ENCODE measurements at regions not wholly inside any gene's neighbourhood (a gene's known extent, or its start where the extent isn't known, plus 50 kb on each side); places are given as distances from the start of the nearest gene placed in this dataset.
"Not testable (repeated sequence)": the region's sequence is repeated elsewhere in the genome, so short reads cannot be mapped to it uniquely, and the experiment has no call there.

DNA sequence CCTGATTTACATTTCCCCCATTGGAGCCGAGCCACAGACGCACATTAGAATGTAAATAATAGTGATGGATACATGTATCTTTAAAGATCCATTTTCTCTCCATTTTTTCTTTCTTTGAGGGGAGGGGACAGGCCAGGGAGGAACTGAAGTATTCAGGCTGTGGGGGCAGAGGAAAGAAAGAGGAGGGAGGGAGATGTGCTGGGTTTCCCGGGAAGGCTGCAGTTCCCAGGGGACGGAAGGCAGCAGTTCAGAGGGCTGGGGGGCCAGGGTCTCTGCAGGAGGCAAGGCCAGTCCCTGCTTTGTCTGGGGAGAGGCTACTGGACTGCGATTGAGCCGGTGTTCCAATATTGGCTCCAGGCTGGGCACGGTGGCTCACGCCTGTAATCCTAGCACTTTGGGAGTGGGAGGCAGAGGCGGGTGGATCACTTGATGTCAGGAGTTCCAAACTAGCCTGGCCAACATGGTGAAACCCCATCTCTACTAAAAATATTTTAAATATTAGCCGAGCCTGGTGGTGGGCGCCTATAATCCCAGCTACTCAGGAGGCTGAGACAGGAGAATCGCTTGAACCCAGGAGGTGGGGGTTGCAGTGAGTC, 94.2 kb upstream of the LHX1 start:
- intact Hi-C loops (cut with micrococcal nuclease): no loop called here

- intact Hi-C loops (cut with micrococcal nuclease): no loop called here
These were observed 93.3 kb upstream of the LHX1 start for GRCh38 chr17:36844013-36844412.

GRCh38 chr17:36844601-36845000, 92.7 kb upstream of the LHX1 start:
- intact Hi-C loops (cut with micrococcal nuclease): no loop called here

- intact Hi-C loops (cut with micrococcal nuclease): no loop called here
These were observed 91.4 kb upstream of the LHX1 start for GRCh38 chr17:36845916-36846315.

- intact Hi-C loops (cut with micrococcal nuclease): no loop called here
These were observed 90.6 kb upstream of the LHX1 start for GRCh38 chr17:36846410-36847292.

- intact Hi-C loops (cut with micrococcal nuclease): no loop called here
These were observed 89.0 kb upstream of the LHX1 start for GRCh38 chr17:36848008-36848902.

GRCh38 chr17:36849020-36849419, 88.3 kb upstream of the LHX1 start:
- intact Hi-C loops (cut with micrococcal nuclease): not testable (repeated sequence)

- intact Hi-C loops (cut with micrococcal nuclease): no loop called here
These were observed 87.4 kb upstream of the LHX1 start for GRCh38 chr17:36849871-36850348.

- intact Hi-C loops (cut with micrococcal nuclease): no loop called here
These were observed 86.5 kb upstream of the LHX1 start for GRCh38 chr17:36850790-36851189.

DNA sequence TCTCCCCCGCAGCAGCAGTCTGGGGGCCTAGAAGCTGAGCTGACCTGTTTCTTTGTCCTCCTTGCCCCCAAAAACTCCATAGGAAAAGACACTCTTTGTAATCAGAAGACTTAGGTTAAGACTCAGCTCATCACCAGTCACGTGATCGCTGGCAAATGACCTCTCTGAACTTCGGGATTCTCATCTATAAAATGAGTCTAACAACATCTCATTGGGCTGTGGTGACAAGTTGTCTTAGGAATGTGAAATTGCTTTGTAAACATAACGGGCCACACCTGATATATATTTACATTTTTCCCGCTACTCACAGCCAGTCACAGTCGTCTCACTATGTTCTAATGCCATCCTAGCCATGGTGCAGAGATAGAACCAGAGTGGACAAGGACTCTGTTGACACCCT, 86.0 kb upstream of the LHX1 start:
- intact Hi-C loops (cut with micrococcal nuclease): no loop called here

- intact Hi-C loops (cut with micrococcal nuclease): not testable (repeated sequence)
These were observed 84.8 kb upstream of the LHX1 start for GRCh38 chr17:36852478-36852877.

DNA sequence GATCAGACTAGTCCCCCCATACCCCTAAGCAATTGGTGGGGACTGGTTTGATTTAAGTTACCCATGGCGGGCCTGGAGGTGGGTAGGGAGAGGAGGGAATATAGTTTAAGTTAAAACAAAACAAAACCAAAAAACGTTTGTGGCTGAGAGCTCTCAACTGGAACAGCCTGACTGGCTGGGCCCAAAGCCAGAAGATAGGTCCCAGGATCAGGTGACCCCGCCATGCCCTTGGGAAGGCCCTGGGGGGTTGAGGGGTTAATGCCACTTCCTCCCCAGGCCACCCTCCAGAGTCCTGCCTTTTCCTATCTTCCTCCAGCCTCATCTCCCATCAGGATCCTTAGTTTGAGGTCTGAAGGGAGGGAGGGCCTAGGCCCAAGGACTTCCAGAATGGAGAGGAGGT, 82.3 kb upstream of the LHX1 start:
- intact Hi-C loops (cut with micrococcal nuclease): no loop called here

DNA sequence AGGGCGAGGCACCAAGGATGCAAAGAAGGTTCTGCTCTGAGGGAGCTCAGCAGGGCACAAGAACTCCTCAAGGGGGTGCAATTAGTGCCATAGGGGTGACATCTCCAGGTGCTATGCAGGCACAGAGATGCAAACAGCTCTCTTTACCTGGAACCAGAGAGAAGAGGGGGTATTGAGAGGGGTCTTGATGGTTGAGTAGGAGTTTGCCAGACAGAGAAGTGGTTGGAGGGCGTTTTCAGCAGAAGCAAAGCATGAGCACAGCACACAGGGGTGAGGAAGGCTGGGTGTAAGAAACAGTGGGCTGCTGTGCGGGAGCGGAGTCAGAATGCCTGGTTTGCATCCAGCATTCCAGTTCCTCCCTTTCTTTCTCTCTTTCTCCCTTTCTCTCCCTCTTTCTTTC, 81.8 kb upstream of the LHX1 start:
- intact Hi-C loops (cut with micrococcal nuclease): no loop called here

DNA sequence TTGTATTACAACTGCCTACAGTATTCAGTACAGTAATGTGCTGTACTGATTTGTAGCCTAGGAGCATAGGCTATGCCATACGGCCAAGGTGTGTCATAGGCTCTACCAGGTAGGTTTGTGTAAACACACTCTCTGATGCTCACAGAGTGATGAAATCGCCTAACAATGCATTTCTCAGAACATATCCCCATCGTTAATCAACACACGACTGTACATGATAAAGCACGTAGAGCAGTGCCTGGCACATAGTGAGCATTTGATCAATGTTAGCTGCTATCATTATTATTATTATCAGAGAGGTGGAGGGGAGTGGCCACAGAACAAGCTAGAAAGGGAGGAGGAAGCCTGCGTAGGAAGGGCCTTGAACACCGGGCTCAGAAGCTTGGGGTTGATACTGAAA, 81.1 kb upstream of the LHX1 start:
- intact Hi-C loops (cut with micrococcal nuclease): no loop called here

GRCh38 chr17:36856903-36857381, 80.3 kb upstream of the LHX1 start:
- intact Hi-C loops (cut with micrococcal nuclease): no loop called here

DNA sequence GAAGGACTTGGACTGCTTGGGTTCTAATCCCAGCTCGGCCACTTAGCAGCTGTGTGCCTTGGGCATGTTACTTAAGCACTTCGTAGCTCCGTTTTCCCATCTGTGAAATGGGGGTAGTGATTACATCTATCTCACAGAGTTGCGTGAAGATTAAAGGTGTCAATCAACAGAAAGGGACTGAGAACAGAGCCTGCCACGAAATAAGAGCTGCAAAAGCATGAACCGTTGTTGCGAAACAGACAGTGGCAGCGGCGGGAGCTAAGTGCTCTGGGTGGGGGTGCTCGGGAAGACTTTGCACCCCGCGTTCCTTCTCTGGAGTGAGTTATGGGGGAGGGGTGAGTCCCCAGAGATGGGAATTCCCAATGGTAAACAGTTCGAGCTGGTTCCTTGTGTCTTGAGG, 79.6 kb upstream of the LHX1 start:
- intact Hi-C loops (cut with micrococcal nuclease): no loop called here

DNA sequence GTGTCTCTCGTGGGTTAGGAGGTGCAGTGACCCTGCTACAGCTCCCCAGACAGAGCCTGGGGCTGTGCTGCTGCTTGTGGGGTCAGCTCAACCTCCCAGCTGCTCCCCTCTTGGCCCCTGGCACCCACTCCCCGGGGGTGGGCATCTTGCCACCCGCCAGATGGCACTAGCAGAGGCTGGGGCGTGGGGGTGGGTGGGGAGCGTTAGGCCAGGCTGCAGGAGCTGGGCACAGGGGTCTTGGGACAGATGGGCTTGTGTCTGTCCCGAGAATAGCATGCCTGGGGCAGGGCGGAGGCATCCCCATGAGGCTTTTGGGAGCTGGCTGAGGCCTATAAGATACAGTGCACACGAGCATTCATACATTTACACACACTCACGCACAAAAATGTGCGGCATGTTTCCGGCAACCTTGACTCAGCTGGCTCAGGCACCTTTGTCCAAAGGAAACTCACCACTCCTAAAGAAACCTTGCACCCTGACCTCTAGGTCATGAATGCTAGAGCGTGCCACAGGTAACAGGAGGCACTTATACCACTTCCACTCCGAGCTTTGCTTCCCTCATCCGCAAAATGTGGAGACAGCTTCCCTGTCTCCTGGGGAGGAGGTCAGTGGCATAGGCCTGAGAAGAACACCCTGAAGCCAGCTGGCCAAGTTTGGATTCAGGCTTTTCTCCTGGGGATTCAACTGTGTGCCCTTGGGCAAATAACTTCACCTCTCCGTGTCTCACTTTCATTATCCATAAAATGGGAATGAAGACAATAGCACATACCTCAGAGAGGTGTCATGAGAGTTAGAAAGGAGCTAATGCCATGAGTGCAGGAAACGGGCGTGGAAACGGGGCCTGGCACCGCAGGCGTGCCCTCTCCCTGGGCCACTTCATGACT, 78.9 kb upstream of the LHX1 start:
- intact Hi-C loops (cut with micrococcal nuclease): no loop called here

- intact Hi-C loops (cut with micrococcal nuclease): no loop called here
These were observed 78.3 kb upstream of the LHX1 start for GRCh38 chr17:36859003-36859300.

DNA sequence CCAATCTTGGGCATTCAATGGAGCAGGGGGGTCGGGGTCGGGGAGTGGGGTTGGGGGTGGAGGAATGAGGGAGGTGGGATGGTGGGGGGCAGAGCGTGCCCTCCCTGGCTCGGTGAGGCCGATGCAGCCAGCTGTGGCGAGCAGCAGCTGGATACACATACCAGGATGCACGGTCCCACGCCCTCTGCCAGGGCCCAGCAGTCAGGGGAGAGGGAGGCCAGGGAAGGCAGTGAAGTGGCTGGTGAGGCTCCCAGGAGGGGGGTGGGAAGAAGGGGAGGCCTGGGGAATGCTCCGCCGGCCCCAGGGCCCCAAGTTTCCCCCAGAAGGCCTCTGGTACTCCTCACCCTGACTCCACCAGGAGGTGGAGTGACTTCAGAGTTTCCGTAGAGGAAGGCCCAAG, 77.6 kb upstream of the LHX1 start:
- intact Hi-C loops (cut with micrococcal nuclease): no loop called here

DNA sequence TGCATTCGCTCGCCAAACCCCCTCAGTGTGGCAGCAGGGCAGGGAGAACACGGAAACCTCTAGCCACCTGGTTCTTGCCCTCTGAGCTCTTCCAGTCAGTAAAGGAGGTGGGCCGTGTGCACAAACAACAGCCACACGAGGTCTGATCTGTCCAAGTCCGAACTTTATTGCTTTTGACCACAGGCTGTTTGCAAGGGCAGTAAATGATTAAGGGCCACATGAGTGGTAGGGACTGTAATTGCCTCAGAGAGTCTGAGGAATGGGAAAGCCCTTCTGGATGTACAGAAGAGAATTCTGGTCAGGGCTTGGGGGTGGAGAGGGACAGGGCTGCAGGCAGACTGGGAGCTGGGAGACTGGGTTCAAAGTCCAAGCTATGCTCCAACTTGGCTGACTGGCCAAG, 75.7 kb upstream of the LHX1 start:
- intact Hi-C loops (cut with micrococcal nuclease): no loop called here

All from T-helper 1 cell treated with Interleukin-12 subunit alpha and Interleukin-12 subunit beta and Interleukin-4 antibody, amounts not matched to agents 30 ng/mL and 1 ng/mL, for 36 hours (primary cell).